HG02970 (cell line): ENCODE measurements at regions not wholly inside any gene's neighbourhood (a gene's known extent, or its start where the extent isn't known, plus 50 kb on each side); places are given as distances from the start of the nearest gene placed in this dataset.

Experiments used
- ATAC-seq: cut with Tn5 transposase; IDR thresholded peaks from one replicate; pipeline ENCODE4 v1.9.1; 2021; ENCODE audit warnings: mild to moderate bottlenecking, moderate library complexity, moderate number of reproducible peaks; ENCODE audit not compliant: unreplicated experiment, low FRiP score

DNA sequence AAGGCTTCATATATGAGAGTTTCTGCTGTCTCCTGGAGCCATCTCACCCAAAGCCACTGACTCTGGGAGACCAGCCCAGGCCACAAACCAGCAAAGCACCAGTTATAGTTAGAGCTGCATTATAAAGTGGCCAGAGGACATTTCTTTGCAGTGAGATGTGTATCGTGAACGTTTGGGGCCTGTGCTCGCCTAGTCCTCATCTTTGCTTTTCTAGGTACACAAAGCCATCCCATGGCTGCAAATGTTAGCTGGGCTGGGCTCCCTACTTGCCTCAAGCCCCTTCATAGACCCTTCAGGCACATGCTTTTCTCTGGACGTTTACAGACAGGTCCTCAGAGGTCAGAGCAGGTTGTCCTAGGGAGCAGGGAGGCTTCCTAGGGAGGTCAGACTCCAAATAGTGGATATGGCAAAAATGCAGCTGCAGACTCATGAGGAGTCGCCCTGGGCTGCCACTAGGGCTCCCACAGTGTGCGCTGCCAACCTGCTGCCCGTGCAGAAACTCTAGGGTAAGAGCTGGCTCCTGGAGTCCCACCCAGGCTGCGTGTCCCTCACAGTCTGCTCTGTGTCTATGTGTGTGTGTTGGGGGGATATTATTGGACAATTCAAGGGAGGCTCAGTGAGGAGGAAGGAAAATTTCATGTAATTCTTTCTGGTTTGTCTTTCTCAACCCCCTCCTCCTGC lies 141.0 kb downstream of the RPIA start:
- ATAC-seq: no peak

GRCh38 chr2:88832992-88833389 lies 141.5 kb downstream of the RPIA start:
- no peak for ATAC-seq

GRCh38 chr2:88834376-88834775 lies 142.9 kb downstream of the RPIA start:
- no peak for ATAC-seq

DNA sequence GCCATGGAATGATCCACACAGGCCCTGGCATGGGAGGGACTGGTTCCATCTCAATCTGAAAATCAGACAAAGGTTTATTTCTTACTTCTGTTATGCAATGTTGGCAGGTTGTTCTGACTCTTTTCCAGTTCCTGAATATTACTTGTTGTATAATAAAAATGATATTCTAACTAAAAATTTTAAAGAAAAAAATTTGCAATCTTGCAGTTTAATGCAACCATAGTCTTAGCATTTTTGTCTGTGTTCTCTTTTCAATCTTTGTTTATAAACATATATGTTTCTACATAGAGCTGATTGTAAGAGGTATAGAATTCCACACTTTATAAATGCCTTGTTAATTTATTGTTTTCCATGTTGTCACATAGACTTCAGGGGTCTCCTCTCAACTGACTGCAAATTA lies 143.4 kb downstream of the RPIA start:
- ATAC-seq: no peak

DNA sequence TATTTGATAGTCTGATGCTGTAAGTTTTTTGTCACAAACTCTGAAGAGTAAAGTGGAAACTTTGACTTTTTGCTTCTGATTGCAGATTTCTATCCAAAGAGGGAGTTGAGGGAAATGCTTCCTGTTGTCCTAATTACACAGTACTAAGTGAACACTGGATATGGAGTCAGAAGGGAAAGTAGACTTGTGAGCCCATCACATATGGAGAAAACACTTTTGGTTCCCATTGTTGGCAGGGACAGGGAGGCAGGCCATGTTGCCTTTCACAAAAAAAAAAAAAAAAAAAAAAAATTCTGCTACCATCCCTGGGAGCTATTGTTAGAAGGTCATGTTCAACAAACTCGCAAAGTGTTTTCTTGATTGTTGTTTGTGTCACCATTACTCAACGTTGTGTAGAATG lies 144.3 kb downstream of the RPIA start:
- no peak for ATAC-seq

GRCh38 chr2:88836351-88836750 lies 144.9 kb downstream of the RPIA start:
- no peak for ATAC-seq

DNA sequence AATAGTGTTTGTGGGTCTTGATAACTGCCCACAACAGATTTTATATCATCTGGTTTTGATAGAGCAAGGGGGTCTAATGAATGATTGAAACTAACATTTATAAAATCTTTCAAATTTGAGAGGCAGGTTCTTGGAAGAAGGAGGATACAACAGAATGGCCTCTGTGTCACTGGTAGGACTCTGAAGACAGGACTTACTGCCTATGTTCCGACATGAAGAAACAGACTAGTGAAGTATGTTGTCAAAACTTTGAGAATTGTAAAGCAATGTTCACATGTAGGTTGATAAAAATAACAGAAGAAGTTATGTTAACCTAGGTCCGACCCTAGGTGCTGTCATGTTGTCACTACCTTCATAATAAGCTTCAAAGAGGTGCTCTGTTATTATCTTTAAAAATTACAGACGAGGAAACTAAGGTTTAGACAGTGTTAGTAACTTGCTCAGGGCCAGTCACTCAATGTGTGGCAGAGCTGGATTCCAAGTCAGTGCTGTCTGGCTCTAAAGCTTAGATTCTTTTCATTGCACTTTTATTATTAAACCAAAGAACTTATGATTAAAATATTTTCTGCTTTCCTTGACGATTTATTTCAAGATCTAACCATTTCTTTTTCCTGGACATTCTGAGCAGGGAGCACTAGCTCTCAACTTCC lies 146.2 kb downstream of the RPIA start:
- no peak for ATAC-seq

DNA sequence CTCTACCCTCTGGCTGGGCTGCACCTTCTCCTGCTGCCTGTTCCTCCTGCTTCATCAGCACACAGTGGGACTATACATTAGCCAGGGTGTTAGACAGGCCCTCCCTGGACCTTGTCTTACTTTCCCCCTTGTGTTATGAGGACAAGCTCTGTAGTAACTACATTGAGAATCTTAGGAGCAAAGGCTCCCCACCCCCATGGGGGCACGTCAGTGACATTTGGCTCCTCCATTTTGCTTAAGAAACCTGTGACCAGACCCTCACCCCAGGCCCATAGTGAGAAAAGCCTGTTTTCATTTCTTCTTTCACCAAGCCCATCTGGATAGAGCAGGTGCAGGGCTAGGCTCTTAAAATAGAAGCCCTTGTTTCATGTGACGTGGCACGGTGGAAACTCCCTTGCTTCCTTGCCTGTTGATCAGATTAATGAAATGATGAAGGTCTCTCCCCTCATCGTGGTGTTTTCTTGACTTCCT lies 146.7 kb downstream of the RPIA start:
- ATAC-seq: peak; percentile 68

DNA sequence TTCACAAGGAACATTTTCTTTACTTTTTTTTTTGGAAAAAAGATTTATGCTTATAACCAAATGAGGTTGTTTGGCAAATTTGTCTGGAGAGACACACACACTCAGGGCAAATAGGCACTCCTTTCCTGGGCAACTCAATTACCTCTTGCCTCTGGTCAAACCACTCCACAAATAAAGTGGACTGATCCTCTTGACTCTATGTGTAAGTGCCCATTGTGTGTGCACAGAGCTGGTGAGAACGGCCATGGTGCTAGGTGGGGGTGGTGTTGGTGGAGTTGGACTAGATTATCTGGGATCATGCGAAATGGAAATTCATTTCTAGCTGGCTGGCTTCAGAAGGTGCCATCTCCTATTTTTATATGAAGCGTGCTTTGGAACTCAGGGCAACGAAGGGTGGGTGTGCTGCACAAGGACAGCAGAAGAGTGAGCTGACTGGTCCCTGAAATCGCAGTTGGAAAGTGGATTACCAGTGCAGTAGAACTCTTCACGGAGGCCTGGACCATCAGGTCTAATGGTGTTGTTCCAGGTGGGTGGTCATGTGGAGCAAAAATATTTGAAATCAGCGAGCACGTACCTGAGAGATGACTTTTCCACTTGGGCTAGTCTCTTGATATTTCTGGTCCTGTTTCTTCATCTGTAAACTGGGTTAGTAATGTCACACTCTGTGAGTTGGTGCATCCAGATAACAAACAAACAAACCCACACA lies 149.9 kb downstream of the RPIA start:
- ATAC-seq: no peak

GRCh38 chr2:88842656-88843460 lies 151.4 kb downstream of the RPIA start:
- ATAC-seq: no peak

DNA sequence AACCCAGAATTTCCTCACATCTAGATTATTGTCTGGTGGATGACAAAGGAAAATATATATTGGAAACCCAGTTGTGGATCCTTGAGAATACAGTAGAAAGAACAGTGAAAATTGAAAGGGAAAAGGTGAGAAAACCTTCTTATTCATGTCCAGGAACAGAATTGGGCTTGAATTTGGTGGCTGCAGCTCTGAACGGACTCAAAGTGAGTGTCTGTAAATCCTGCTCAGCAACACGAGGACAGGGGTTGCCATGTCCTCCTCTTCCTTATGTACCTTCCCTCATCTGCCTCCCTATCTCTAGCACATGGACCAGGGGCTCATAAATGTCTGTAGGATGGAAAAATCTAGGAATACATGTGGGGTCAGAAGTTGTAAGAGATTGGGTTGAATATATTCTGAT lies 152.2 kb downstream of the RPIA start:
- no peak for ATAC-seq

DNA sequence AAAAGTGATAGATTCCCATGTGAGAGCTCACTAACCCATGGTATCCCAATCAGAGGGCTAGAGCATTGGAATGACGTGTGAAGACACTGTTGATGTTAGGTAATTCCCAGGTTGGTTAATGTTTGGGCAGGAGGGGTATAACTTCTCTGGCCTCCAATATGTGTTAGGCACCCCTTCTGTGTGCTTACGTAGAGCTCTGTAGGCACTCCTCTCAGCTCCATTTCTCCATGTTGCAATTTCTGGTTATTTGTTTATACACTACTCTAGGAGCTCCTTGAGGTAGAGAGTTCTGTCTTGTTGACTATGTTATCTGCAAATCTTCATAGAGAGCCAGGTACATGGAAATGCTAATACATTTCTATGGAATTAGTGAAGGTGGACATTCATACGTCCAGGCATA lies 153.5 kb downstream of the RPIA start:
- ATAC-seq: no peak

DNA sequence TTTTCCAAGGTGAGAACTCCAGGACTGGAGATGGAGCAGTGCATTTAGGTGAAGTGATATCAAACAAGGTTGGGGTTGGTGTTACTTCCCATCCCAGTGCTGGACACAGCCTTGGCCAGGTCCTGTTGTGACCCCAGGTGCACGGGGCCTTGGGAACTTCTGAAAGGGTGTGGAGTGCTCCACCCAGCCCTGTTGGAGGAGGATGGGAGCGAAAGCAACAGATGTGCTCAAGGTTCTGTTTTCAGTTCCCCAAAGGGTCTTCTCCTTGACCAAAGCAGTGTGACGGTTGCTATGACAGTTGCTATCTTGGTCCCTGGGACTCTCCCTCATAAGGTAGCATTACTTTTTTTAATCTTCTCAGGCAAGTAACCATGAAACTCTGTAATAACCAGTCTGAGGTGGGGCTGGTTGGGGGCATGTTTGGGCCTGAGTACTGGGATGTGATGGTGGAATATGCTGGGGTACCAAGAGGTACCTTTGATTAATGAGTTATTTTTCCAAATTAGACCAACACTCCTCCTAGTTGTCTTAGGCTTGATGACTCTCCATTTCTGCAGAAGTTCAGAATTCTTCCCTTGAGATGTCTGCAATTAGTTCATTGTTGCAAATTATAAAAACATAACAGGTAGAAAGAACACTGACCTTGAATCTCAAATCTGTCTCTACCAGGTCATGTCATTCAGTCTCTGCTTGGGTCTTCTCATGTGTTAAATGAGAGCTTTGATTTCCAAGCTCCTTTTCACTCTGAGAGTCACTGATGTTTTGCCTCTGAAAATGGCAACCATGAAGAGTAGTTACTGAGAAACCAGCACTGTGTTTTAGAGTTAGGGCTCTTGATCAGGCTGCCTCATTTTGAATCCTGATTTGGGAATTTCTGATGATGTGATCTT lies 154.5 kb downstream of the RPIA start:
- peak; percentile 83 for ATAC-seq

- ATAC-seq: no peak
Measured at GRCh38 chr2:88852753-88853402, 161.4 kb downstream of the RPIA start.

DNA sequence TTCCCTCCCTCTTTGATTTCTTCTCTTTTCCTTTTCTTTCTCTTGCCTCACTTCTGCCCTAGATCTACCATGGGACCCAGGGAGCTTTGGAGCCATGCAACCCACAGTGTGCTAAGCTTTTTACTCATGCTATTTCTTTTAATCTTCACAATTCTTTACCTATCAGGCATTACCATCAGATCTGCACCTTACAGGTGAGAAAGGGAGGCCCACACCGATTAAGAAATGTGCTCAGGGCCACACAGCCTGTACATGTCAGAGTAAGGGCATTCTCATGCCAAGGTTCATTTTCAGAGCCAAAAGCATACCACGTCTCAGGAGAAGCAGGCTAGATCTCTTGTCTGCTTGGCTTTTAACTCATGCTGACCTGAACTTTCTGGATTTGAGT lies 161.9 kb downstream of the RPIA start:
- no peak for ATAC-seq

GRCh38 chr2:88854528-88854927 lies 163.1 kb downstream of the RPIA start:
- ATAC-seq: no peak

GRCh38 chr2:88855620-88856408 lies 164.3 kb downstream of the RPIA start:
- ATAC-seq: no peak

GRCh38 chr2:88856409-88857135 lies 165.1 kb downstream of the RPIA start:
- ATAC-seq: no peak
